Omental fat pad (tissue), 3 donors: ENCODE measurements at regions not wholly inside any gene's neighbourhood (a gene's known extent, or its start where the extent isn't known, plus 50 kb on each side); places are given as distances from the start of the nearest gene placed in this dataset.

Experiments used
- ATAC-seq: fragments of 150-250 bp; one replicate; pipeline ENCODE4 v1.9.1; 2016; ENCODE audit warnings: mild to moderate bottlenecking, moderate library complexity; ENCODE audit not compliant: low FRiP score
- DNase-seq: peaks from one replicate; pipeline ENCODE4 v3.0.0-alpha.2; 2019; ENCODE audit warnings: low spot score
- TF ChIP-seq, protein P1 (sequence below), 3 donors: fragments of 450-650 bp; IDR thresholded peaks; one replicate each; pipeline ENCODE4 v1.5.1; 2016 to 2017; ENCODE audit warnings: antibody characterized with exemption in 3 of 3, mild to moderate bottlenecking in 3 of 3, moderate library complexity in 2 of 3

DNA sequence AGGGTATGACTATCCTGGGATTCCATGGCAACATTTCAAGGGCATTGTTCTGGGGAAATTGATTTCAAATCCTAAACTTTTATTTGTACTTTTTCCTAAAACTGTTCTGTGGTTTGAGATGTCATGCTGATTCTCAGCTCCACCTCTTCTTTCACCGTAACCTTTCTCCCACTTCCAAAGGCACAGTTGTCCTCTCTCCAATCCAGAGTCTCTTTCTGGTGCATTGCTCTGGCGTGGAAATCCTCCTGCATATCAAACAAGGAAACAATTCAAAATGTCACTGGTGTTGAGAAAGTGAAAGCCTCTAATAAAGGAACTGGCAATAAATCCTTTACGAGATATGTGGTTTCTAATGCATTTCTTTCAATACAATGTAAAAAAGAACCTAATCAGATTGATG is 155.1 kb upstream of the CDH2 start:
- DNase-seq (no peak), ATAC-seq (no peak)
- TF ChIP-seq, protein P1, sequence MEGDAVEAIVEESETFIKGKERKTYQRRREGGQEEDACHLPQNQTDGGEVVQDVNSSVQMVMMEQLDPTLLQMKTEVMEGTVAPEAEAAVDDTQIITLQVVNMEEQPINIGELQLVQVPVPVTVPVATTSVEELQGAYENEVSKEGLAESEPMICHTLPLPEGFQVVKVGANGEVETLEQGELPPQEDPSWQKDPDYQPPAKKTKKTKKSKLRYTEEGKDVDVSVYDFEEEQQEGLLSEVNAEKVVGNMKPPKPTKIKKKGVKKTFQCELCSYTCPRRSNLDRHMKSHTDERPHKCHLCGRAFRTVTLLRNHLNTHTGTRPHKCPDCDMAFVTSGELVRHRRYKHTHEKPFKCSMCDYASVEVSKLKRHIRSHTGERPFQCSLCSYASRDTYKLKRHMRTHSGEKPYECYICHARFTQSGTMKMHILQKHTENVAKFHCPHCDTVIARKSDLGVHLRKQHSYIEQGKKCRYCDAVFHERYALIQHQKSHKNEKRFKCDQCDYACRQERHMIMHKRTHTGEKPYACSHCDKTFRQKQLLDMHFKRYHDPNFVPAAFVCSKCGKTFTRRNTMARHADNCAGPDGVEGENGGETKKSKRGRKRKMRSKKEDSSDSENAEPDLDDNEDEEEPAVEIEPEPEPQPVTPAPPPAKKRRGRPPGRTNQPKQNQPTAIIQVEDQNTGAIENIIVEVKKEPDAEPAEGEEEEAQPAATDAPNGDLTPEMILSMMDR (IDR thresholded peaks at IDR 0.05): no peak

DNA sequence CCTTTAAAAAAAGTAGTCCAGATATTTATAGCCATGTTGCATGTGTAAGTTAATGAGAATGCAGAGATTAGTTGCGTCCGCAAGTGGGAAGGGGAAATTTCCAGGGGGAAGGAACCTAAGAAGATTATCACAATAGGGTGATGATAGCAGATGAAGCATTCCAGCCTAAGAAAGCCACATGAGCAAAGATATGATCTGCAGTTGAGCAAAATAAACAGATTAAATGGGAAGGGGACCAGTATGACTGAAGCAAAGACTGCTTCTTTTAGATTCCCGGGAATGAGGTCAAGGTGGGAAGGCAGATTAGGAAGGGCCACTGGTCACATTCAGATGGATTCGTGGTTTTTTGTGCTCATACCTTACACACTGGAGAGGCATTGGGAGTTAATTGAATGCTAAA is 154.6 kb upstream of the CDH2 start:
- TF ChIP-seq, protein P1 (IDR thresholded peaks at IDR 0.05): no peak
- ATAC-seq (no peak), DNase-seq (no peak)

DNA sequence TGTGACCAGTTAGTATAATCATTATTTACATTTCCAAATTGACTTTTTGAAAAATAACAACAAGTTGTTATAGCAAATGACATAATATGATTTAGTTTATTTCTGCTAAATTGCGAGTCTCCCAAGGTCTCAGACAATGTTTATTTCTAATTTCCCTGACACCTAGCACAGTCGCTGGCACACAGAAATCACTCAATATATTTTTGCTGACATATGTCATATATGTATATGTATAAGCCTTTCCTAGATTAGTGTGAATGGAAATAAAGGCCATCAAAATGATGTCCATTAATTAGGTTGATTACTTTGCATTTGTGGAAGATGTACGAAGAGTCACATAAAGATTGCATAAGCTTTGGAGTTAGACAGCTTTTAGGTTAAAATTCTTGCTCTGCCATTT is 136.7 kb upstream of the CDH2 start:
- ATAC-seq (no peak), DNase-seq (no peak)
- TF ChIP-seq, protein P1 (IDR thresholded peaks at IDR 0.05): no peak

DNA sequence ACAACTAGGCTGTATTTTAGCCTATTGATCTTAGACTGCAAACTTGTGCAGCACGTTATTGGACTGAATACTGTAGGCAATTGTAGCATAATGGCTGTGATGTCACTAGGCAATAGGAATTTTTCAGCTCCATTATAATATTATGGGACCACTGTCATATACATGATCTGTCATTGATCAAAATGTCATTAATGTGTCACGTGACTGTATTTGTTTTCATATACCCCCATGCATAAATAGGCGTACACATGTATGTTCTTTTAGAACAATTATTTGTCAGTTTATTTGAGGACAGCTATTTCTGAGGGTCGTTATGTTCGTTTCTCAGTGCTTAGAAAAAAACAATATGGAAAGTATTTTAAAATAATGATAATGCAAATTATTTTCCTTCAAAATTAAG is 111.9 kb upstream of the CDH2 start:
- TF ChIP-seq, protein P1 (IDR thresholded peaks at IDR 0.05): no peak
- no peak for ATAC-seq
- no peak for DNase-seq

DNA sequence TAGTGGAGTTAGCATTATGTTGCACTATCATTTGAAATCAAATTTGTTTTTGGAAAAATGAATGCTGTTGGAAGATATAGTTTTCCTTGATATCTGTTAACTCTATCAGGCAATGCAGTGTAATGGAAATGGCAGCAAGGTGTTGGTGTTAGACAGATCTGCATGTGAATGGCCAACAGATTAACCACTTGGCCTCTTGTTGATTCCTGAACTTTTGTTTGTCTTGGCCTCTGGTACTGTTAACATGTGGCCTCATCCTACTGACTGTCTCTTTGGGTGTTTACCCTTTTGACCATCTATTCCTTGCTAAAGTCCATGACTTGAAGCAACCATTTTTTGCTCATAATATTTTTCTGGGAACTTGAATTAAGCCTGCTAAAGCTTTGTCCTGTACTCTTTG is 110.2 kb upstream of the CDH2 start:
- ATAC-seq: no peak
- TF ChIP-seq, protein P1 (IDR thresholded peaks at IDR 0.05): no peak
- DNase-seq: no peak

DNA sequence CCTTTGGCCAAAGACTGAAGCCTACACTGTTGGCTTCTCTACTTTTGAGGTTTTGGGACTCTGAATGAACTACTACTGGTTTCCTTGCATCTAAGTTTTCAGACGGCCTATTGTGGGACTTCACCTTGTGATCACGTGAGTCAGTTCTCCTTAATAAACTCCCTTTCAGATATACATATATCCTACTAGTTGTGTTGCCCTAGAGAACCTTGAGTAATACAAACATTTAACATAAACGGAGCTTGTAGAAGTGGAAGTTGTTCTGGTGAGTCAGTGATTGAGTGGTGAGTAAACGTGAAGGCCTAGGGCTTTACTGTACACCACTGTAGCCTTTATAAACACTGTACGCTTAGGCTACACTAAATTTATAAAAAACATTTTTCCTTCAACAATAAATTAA is 107.2 kb upstream of the CDH2 start:
- ATAC-seq: no peak
- TF ChIP-seq, protein P1 (IDR thresholded peaks at IDR 0.05): no peak
- no peak for DNase-seq

DNA sequence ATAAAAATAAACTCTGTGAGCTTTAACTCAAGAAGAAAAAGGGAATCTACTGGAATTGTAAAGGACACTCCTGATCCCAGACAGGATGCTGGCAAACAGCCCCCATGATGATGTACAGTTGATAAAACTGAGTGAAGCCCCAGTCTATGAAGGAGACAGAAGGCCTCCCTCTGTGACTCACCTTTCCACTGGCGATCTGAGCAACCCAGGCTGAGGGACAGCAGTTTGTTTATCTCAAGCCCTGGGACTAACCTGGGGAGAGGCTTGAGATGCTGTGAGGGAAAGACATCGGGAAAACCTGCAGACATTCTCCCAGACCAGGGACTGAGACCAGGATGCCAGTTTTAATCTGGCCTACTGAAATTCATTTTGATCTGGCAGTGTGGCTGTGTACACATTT is 104.5 kb upstream of the CDH2 start:
- ATAC-seq (no peak), DNase-seq (no peak)
- TF ChIP-seq, protein P1 (IDR thresholded peaks at IDR 0.05): no peak
